ENCODE measurements at regions not wholly inside any gene's neighbourhood (a gene's known extent, or its start where the extent isn't known, plus 50 kb on each side); places are given as distances from the start of the nearest gene placed in this dataset.
"Not testable (repeated sequence)": the region's sequence is repeated elsewhere in the genome, so short reads cannot be mapped to it uniquely, and the experiment has no call there.

- no peak for DNase-seq
- no peaks in the 10 kb centered on the region for H3K27me3 Mint-ChIP-seq (ENCODE audit: insufficient read depth)
- no peak overlapping the region for H3K27ac Mint-ChIP-seq
- no peaks in the 10 kb centered on the region for H3K4me1 Mint-ChIP-seq (ENCODE audit: low read depth)
- H3K4me3 Mint-ChIP-seq = no peak overlapping the region
- H3K36me3 Mint-ChIP-seq (ENCODE audit: low read depth) = no peaks in the 10 kb centered on the region
- H3K9me3 Mint-ChIP-seq = no peaks in the 10 kb centered on the region
- no peak for TF ChIP-seq CTCF (IDR thresholded peaks at IDR 0.05)
Observed at GRCh38 chr18:72986103-72986502, 118.3 kb upstream of the NETO1 start.

- no peak for DNase-seq
- no peaks in the 10 kb centered on the region for H3K9me3 Mint-ChIP-seq
- no peak for TF ChIP-seq CTCF (IDR thresholded peaks at IDR 0.05)
- H3K4me1 Mint-ChIP-seq (ENCODE audit: low read depth) = no peaks in the 10 kb centered on the region
- H3K36me3 Mint-ChIP-seq (ENCODE audit: low read depth) = no peaks in the 10 kb centered on the region
- H3K27ac Mint-ChIP-seq = no peak overlapping the region
- no peaks in the 10 kb centered on the region for H3K27me3 Mint-ChIP-seq (ENCODE audit: insufficient read depth)
- no peak overlapping the region for H3K4me3 Mint-ChIP-seq
Observed at GRCh38 chr18:72985686-72986085, 117.9 kb upstream of the NETO1 start.

GRCh38 chr18:72984290-72984689 is 116.5 kb upstream of the NETO1 start:
- no peaks in the 10 kb centered on the region for H3K27me3 Mint-ChIP-seq (ENCODE audit: insufficient read depth)

GRCh38 chr18:72973841-72974240 is 106.1 kb upstream of the NETO1 start:
- no peak overlapping the region for H3K27ac Mint-ChIP-seq
- H3K4me3 Mint-ChIP-seq = no peak overlapping the region
- H3K36me3 Mint-ChIP-seq (ENCODE audit: low read depth) = no peaks in the 10 kb centered on the region
- no peak for TF ChIP-seq CTCF (IDR thresholded peaks at IDR 0.05)
- DNase-seq = no peak
- H3K4me1 Mint-ChIP-seq (ENCODE audit: low read depth) = no peaks in the 10 kb centered on the region
- H3K27me3 Mint-ChIP-seq (ENCODE audit: insufficient read depth) = no peaks in the 10 kb centered on the region; the same call in 1 of the 2 replicates
- no peaks in the 10 kb centered on the region; the same call in 1 of the 2 replicates for H3K9me3 Mint-ChIP-seq

More at GRCh38 chr18:72984290-72984689, 116.5 kb upstream of the NETO1 start:
- Mint-ChIP-seq H3K36me3 (ENCODE audit: low read depth) (no peaks in the 10 kb centered on the region), H3K4me3 (no peak overlapping the region), H3K4me1 (ENCODE audit: low read depth) (no peaks in the 10 kb centered on the region), H3K9me3 (no peaks in the 10 kb centered on the region), H3K27ac (no peak overlapping the region)
- no peak for TF ChIP-seq CTCF (IDR thresholded peaks at IDR 0.05)
- no peak for DNase-seq

- DNase-seq = no peak
- Mint-ChIP-seq H3K4me1 (ENCODE audit: low read depth) (no peaks in the 10 kb centered on the region), H3K9me3 (no peaks in the 10 kb centered on the region), H3K4me3 (no peak overlapping the region), H3K27ac (no peak overlapping the region), H3K27me3 (ENCODE audit: insufficient read depth) (no peaks in the 10 kb centered on the region; the same call in none of the 2 replicates), H3K36me3 (ENCODE audit: low read depth) (no peaks in the 10 kb centered on the region)
- TF ChIP-seq CTCF (IDR thresholded peaks at IDR 0.05) = no peak
Observed at GRCh38 chr18:72965616-72966015, 97.8 kb upstream of the NETO1 start.

- H3K9me3 Mint-ChIP-seq = peaks cover 20% of the 10 kb centered on the region; the same call in 1 of the 2 replicates
- not testable (repeated sequence) for H3K4me3 Mint-ChIP-seq; DNase-seq; H3K27me3 Mint-ChIP-seq (ENCODE audit: insufficient read depth); H3K27ac Mint-ChIP-seq; H3K36me3 Mint-ChIP-seq (ENCODE audit: low read depth); H3K4me1 Mint-ChIP-seq (ENCODE audit: low read depth)
Observed at GRCh38 chr18:72958195-72958594, 90.4 kb upstream of the NETO1 start.

All from HFFc6 (cell line).